Loucy (cell line): ENCODE measurements at regions not wholly inside any gene's neighbourhood (a gene's known extent, or its start where the extent isn't known, plus 50 kb on each side); places are given as distances from the start of the nearest gene placed in this dataset.

Experiments
- H2AFZ ChIP-seq: fragments of 200-600 bp; sonication (generic); 2 replicates; pipeline ENCODE4 v1.6.0; 2016; ENCODE audit warnings: antibody characterized with exemption, mild to moderate bottlenecking, low read length, moderate library complexity
- H3F3A ChIP-seq: fragments of 200-600 bp; 2 replicates; pipeline ENCODE4 v1.6.0; 2016; ENCODE audit warnings: antibody characterized with exemption, low read depth, mild to moderate bottlenecking
- H3K27me3 ChIP-seq: fragments of 200-600 bp; sonication (generic); 2 replicates; pipeline ENCODE4 v1.6.1; 2014; ENCODE audit warnings: low read length, mild to moderate bottlenecking; ENCODE audit not compliant: insufficient read depth, poor library complexity, severe bottlenecking
- H3K36me3 ChIP-seq: fragments of 200-600 bp; sonication (generic); 2 replicates; pipeline ENCODE4 v1.6.1; 2016; ENCODE audit warnings: low read length; ENCODE audit not compliant: insufficient read depth
- H3K4me1 ChIP-seq: fragments of 200-600 bp; sonication (generic); 2 replicates; pipeline ENCODE4 v1.5.1; 2014; ENCODE audit warnings: low read length, mild to moderate bottlenecking; ENCODE audit not compliant: insufficient read depth, poor library complexity, severe bottlenecking
- H3K4me2 ChIP-seq: fragments of 200-600 bp; sonication (generic); 2 replicates; pipeline ENCODE4 v1.6.0; 2014; ENCODE audit warnings: antibody characterized with exemption, low read length, low read depth, mild to moderate bottlenecking; ENCODE audit not compliant: poor library complexity, severe bottlenecking
- H3K4me3 ChIP-seq: fragments of 200-600 bp; sonication (generic); 2 replicates; pipeline ENCODE4 v1.5.1; 2014; ENCODE audit warnings: low read length, mild to moderate bottlenecking, mixed read lengths; ENCODE audit not compliant: poor library complexity, severe bottlenecking
- H3K79me2 ChIP-seq: fragments of 200-600 bp; sonication (generic); 2 replicates; pipeline ENCODE4 v1.6.1; 2014; ENCODE audit warnings: low read length; ENCODE audit not compliant: insufficient read depth
- H3K9ac ChIP-seq: fragments of 200-600 bp; sonication (generic); 2 replicates; pipeline ENCODE4 v1.6.0; 2014; ENCODE audit warnings: mild to moderate bottlenecking, low read depth, low read length, moderate library complexity; ENCODE audit not compliant: poor library complexity, severe bottlenecking
- H3K9me2 ChIP-seq: fragments of 200-600 bp; sonication (generic); replicated peaks from 2 replicates; pipeline ENCODE4 v1.6.1; 2016; ENCODE audit warnings: low read depth, low read length, mixed read lengths
- H3K9me3 ChIP-seq: fragments of 200-600 bp; sonication (generic); 2 replicates; pipeline ENCODE4 v1.6.1; 2014; ENCODE audit warnings: mild to moderate bottlenecking, antibody characterized with exemption, low read length, low read depth; ENCODE audit not compliant: insufficient read depth
- H4K20me1 ChIP-seq: fragments of 200-600 bp; sonication (generic); 2 replicates; pipeline ENCODE4 v1.6.0; 2014; ENCODE audit warnings: antibody characterized with exemption, low read length, mild to moderate bottlenecking; ENCODE audit not compliant: insufficient read depth, poor library complexity, severe bottlenecking
- CTCF ChIP-seq: fragments of 200-600 bp; sonication (generic); conservative IDR thresholded peaks from 2 replicates; pipeline ENCODE4 v1.5.1; 2014; ENCODE audit warnings: mild to moderate bottlenecking, antibody characterized with exemption, low read length
- EZH2phosphoT487 ChIP-seq: fragments of 200-600 bp; IDR thresholded peaks from 2 replicates; pipeline ENCODE4 v1.6.1; 2018; ENCODE audit warnings: antibody characterized with exemption, mild to moderate bottlenecking, moderate library complexity, borderline replicate concordance

DNA sequence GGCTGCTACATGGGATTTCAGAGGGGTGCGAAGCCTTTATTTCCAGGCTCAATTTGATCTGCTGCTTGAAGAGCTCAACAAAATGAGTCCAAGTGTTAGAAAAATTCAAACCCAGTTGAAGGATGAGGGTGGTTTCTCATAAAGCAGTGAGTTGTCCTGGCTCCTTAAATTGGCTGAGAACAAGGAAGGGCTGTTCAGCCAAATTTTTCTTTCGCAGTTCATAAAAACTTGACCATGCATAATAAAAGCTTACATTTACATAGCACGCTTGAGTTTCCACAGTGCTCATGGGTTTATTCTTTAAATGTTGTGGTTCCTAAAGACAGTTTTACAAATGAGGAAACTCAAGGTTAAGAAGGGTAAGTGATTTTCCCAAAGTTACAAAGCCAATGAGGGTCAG lies 174.4 kb upstream of the FOXA2 start:
- Histone ChIP-seq H3K9ac (no peak overlapping the region), H3K4me3 (no peak overlapping the region), H3F3A (no peaks in the 10 kb centered on the region), H3K4me2 (no peak overlapping the region), H3K9me3 (no peaks in the 10 kb centered on the region), H2AFZ (no peak overlapping the region), H4K20me1 (no peaks in the 10 kb centered on the region), H3K79me2 (no peaks in the 10 kb centered on the region), H3K4me1 (no peaks in the 10 kb centered on the region), H3K36me3 (no peaks in the 10 kb centered on the region), H3K27me3 (no peaks in the 10 kb centered on the region), H3K9me2 (no peaks in the 10 kb centered on the region)
- TF ChIP-seq CTCF (no peak), EZH2phosphoT487 (no peak)

- Histone ChIP-seq H3K36me3 (no peaks in the 10 kb centered on the region), H3K4me2 (no peak overlapping the region), H3K4me3 (no peak overlapping the region), H3F3A (no peaks in the 10 kb centered on the region), H4K20me1 (no peaks in the 10 kb centered on the region), H2AFZ (no peak overlapping the region), H3K27me3 (no peaks in the 10 kb centered on the region), H3K79me2 (no peaks in the 10 kb centered on the region), H3K9me2 (no peaks in the 10 kb centered on the region), H3K4me1 (no peaks in the 10 kb centered on the region), H3K9ac (no peak overlapping the region), H3K9me3 (no peaks in the 10 kb centered on the region)
- TF ChIP-seq EZH2phosphoT487 (no peak), CTCF (no peak)
Measured at GRCh38 chr20:22762576-22763256, 178.3 kb upstream of the FOXA2 start.

GRCh38 chr20:22763257-22763906 lies 179.0 kb upstream of the FOXA2 start:
- Histone ChIP-seq H4K20me1 (no peaks in the 10 kb centered on the region), H3K9me2 (no peaks in the 10 kb centered on the region), H3K4me3 (no peak overlapping the region), H3F3A (no peaks in the 10 kb centered on the region), H3K9me3 (no peaks in the 10 kb centered on the region), H3K4me1 (no peaks in the 10 kb centered on the region), H3K36me3 (no peaks in the 10 kb centered on the region), H3K79me2 (no peaks in the 10 kb centered on the region), H3K4me2 (no peak overlapping the region), H2AFZ (no peak overlapping the region), H3K27me3 (no peaks in the 10 kb centered on the region), H3K9ac (no peak overlapping the region)
- no peak for TF ChIP-seq EZH2phosphoT487
- TF ChIP-seq CTCF: no peak
